SK-N-SH treated with all-trans-retinoic acid at 6 μM for 48 hours (cell line): ENCODE measurements at regions not wholly inside any gene's neighbourhood (a gene's known extent, or its start where the extent isn't known, plus 50 kb on each side); places are given as distances from the start of the nearest gene placed in this dataset.

ENCODE experiments used
- ATAC-seq: fragments of 200-7000 bp; cut with Tn5 transposase; 3 replicates; pipeline ENCODE4 v1.9.1; 2020; ENCODE audit warnings: mild to moderate bottlenecking, moderate library complexity
- ARNTL ChIP-seq: fragments of 450-650 bp; formaldehyde crosslinking; IDR thresholded peaks from 2 replicates; pipeline ENCODE4 v1.5.0; 2020; ENCODE audit warnings: low read depth, mild to moderate bottlenecking, moderate library complexity, borderline replicate concordance
- BACH2 ChIP-seq: fragments of 250-450 bp; sonication (Bioruptor Pico); IDR thresholded peaks from 2 replicates; pipeline ENCODE4 v1.9.0; 2021; ENCODE audit warnings: mild to moderate bottlenecking, borderline replicate concordance
- CREB5 ChIP-seq: fragments of 250-450 bp; sonication (Bioruptor Pico); IDR thresholded peaks from 2 replicates; pipeline ENCODE4 v1.5.1; 2020; ENCODE audit warnings: low read depth, mild to moderate bottlenecking, moderate library complexity
- CSDC2 ChIP-seq: fragments of 250-450 bp; sonication (Bioruptor Pico); IDR thresholded peaks from 2 replicates; pipeline ENCODE4 v1.5.0; 2020; ENCODE audit warnings: mild to moderate bottlenecking, moderate library complexity
- CSRNP3 ChIP-seq: fragments of 250-450 bp; sonication (Bioruptor Pico); IDR thresholded peaks from 2 replicates; pipeline ENCODE4 v1.5.1; 2021; ENCODE audit warnings: mild to moderate bottlenecking, moderate library complexity
- ESRRG ChIP-seq: fragments of 250-450 bp; sonication (Bioruptor Pico); IDR thresholded peaks from 2 replicates; pipeline ENCODE4 v1.6.1; 2021; ENCODE audit warnings: mild to moderate bottlenecking
- GLIS3 ChIP-seq: fragments of 250-450 bp; sonication (Bioruptor Pico); IDR thresholded peaks from 2 replicates; pipeline ENCODE4 v1.5.0; 2020; ENCODE audit warnings: mild to moderate bottlenecking, moderate library complexity
- ISL1 ChIP-seq: fragments of 250-450 bp; sonication (Bioruptor Pico); IDR thresholded peaks from 2 replicates; pipeline ENCODE4 v2.1.2; 2022; ENCODE audit warnings: mild to moderate bottlenecking, moderate library complexity
- OSR1 ChIP-seq: fragments of 250-450 bp; sonication (Bioruptor Pico); IDR thresholded peaks from 2 replicates; pipeline ENCODE4 v1.8.0; 2022; ENCODE audit warnings: moderate library complexity, mild to moderate bottlenecking, inconsistent platforms
- PATZ1 ChIP-seq: fragments of 250-450 bp; sonication (Bioruptor Pico); IDR thresholded peaks from 2 replicates; pipeline ENCODE4 v1.8.0; 2020; ENCODE audit warnings: mild to moderate bottlenecking, moderate library complexity, borderline replicate concordance
- POU6F1 ChIP-seq: fragments of 250-450 bp; sonication (Bioruptor Pico); IDR thresholded peaks from 2 replicates; pipeline ENCODE4 v1.8.0; 2021; ENCODE audit warnings: low read depth, mild to moderate bottlenecking, moderate library complexity, borderline replicate concordance
- PPARA ChIP-seq: fragments of 250-450 bp; sonication (Bioruptor Pico); IDR thresholded peaks from 2 replicates; pipeline ENCODE4 v1.5.0; 2020; ENCODE audit warnings: mild to moderate bottlenecking, borderline replicate concordance
- RARB ChIP-seq: fragments of 250-450 bp; sonication (Bioruptor Pico); IDR thresholded peaks from 2 replicates; pipeline ENCODE4 v1.8.0; 2021; ENCODE audit warnings: mild to moderate bottlenecking, moderate library complexity
- SNAI2 ChIP-seq: fragments of 250-450 bp; sonication (Bioruptor Pico); IDR thresholded peaks from 2 replicates; pipeline ENCODE4 v1.5.0; 2020; ENCODE audit warnings: mild to moderate bottlenecking, moderate library complexity
- TCF4 ChIP-seq: fragments of 250-450 bp; sonication (Bioruptor Pico); IDR thresholded peaks from 2 replicates; pipeline ENCODE4 v1.8.0; 2021; ENCODE audit warnings: mild to moderate bottlenecking, moderate library complexity, borderline replicate concordance
- TOX ChIP-seq: fragments of 250-450 bp; sonication (Bioruptor Pico); IDR thresholded peaks from 2 replicates; pipeline ENCODE4 v1.8.0; 2021; ENCODE audit warnings: mild to moderate bottlenecking, moderate library complexity, borderline replicate concordance
- TSHZ2 ChIP-seq: fragments of 250-450 bp; sonication (Bioruptor Pico); IDR thresholded peaks from 2 replicates; pipeline ENCODE4 v1.5.0; 2020; ENCODE audit warnings: mild to moderate bottlenecking, moderate library complexity
- ZC3H10 ChIP-seq: fragments of 250-450 bp; sonication (Bioruptor Pico); IDR thresholded peaks from 2 replicates; pipeline ENCODE4 v1.5.1; 2021; ENCODE audit warnings: mild to moderate bottlenecking, moderate library complexity
- ZFP3 ChIP-seq: fragments of 250-450 bp; sonication (Bioruptor Pico); IDR thresholded peaks from 2 replicates; pipeline ENCODE4 v1.5.0; 2020; ENCODE audit warnings: mild to moderate bottlenecking, moderate library complexity
- ZFP30 ChIP-seq: fragments of 450-650 bp; formaldehyde crosslinking; IDR thresholded peaks from 2 replicates; pipeline ENCODE4 v1.5.0; 2022; ENCODE audit warnings: mild to moderate bottlenecking, moderate library complexity
- ZNF565 ChIP-seq: fragments of 450-650 bp; formaldehyde crosslinking; conservative IDR thresholded peaks from 2 replicates; pipeline ENCODE4 v1.5.0; 2020; ENCODE audit warnings: low read depth, mild to moderate bottlenecking, moderate library complexity
- ZNF70 ChIP-seq: fragments of 450-650 bp; formaldehyde crosslinking; IDR thresholded peaks from 2 replicates; pipeline ENCODE4 v1.5.0; 2020; ENCODE audit warnings: mild to moderate bottlenecking, moderate library complexity

GRCh38 chr3:18650731-18651130 is 225.6 kb upstream of the SATB1 start:
- no peak for ATAC-seq
- TF ChIP-seq ESRRG (CRISPR knock-in tag) (no peak), POU6F1 (CRISPR knock-in tag) (no peak), CREB5 (CRISPR knock-in tag) (no peak), OSR1 (CRISPR knock-in tag) (no peak), CSRNP3 (CRISPR knock-in tag) (no peak), CSDC2 (CRISPR knock-in tag) (no peak), PPARA (CRISPR knock-in tag) (no peak), TCF4 (CRISPR knock-in tag) (no peak), ZFP30 (CRISPR knock-in tag) (no peak), ZNF565 (CRISPR knock-in tag) (no peak), ISL1 (CRISPR knock-in tag) (no peak), BACH2 (CRISPR knock-in tag) (no peak), ARNTL (no peak), TSHZ2 (CRISPR knock-in tag) (no peak)

GRCh38 chr3:18649666-18650363 is 224.7 kb upstream of the SATB1 start:
- TF ChIP-seq ARNTL (no peak), ZNF70 (CRISPR knock-in tag) (no peak), PPARA (CRISPR knock-in tag) (no peak), ZC3H10 (CRISPR knock-in tag) (no peak), ZFP30 (CRISPR knock-in tag) (no peak), TOX (no peak), CSRNP3 (CRISPR knock-in tag) (no peak), RARB (CRISPR knock-in tag) (no peak), GLIS3 (no peak), ISL1 (CRISPR knock-in tag) (no peak), TSHZ2 (CRISPR knock-in tag) (no peak), ZNF565 (CRISPR knock-in tag) (no peak), ZFP3 (CRISPR knock-in tag) (no peak), ESRRG (CRISPR knock-in tag) (no peak), TCF4 (CRISPR knock-in tag) (no peak), OSR1 (CRISPR knock-in tag) (no peak), PATZ1 (CRISPR knock-in tag) (no peak), SNAI2 (CRISPR knock-in tag) (no peak)
- ATAC-seq, result no peak
